Common myeloid progenitor, CD34-positive (primary cell): ENCODE measurements at regions not wholly inside any gene's neighbourhood (a gene's known extent, or its start where the extent isn't known, plus 50 kb on each side); places are given as distances from the start of the nearest gene placed in this dataset.

Experiments used
- CTCF ChIA-PET: fragments of 350-600 bp; sonication (Branson Sonifier 250); formaldehyde crosslinking; loops from one replicate; lab custom pipeline; 2021; ENCODE audit warnings: antibody characterized with exemption; lab: Charles Lee
- POLR2A ChIA-PET: fragments of 350-600 bp; sonication (Branson Sonifier 250); formaldehyde crosslinking; loops from one replicate; lab custom pipeline; 2021; ENCODE audit warnings: antibody characterized with exemption; lab: Charles Lee
- DNase-seq, 3 donors: peaks; one replicate each; pipeline versions ENCODE4 v3.0.0 to v3.0.0-alpha.2; 2013
- H3K27ac ChIP-seq, 2 experiments: 1 replicate in 1 of 2; 2 replicates in 1 of 2; pipeline ENCODE4 v1.7.0; 2013; ENCODE audit warnings: inconsistent platforms in 2 of 2, low read length in 2 of 2, mild to moderate bottlenecking in 2 of 2, low read depth in 1 of 2, moderate library complexity in 1 of 2; ENCODE audit not compliant: severe bottlenecking in 2 of 2, insufficient read depth in 1 of 2, poor library complexity in 1 of 2
- H3K27me3 ChIP-seq, 5 experiments: replicated peaks in 2 of 5; 1 replicate in 3 of 5; 2 replicates in 2 of 5; pipeline versions ENCODE4 v1.6.1 to v1.7.0; 2013; ENCODE audit warnings: low read length in 4 of 5, mild to moderate bottlenecking in 2 of 5, moderate library complexity in 2 of 5, inconsistent platforms in 1 of 5; ENCODE audit not compliant: insufficient read depth in 5 of 5, control insufficient read depth in 4 of 5
- H3K36me3 ChIP-seq, 4 experiments: 1 replicate in 2 of 4; 2 replicates in 2 of 4; pipeline versions ENCODE4 v1.6.1 to v1.7.0; 2013; ENCODE audit warnings: low read length in 3 of 4, control low read depth in 1 of 4, mild to moderate bottlenecking in 1 of 4; ENCODE audit not compliant: control insufficient read depth in 4 of 4, insufficient read depth in 4 of 4
- H3K4me1 ChIP-seq, 4 experiments: 1 replicate in 3 of 4; 2 replicates in 1 of 4; pipeline versions ENCODE4 v1.6.1 to v1.7.1; 2013; ENCODE audit warnings: low read length in 3 of 4, mild to moderate bottlenecking in 3 of 4, control low read depth in 1 of 4, inconsistent platforms in 1 of 4, moderate library complexity in 1 of 4; ENCODE audit not compliant: control insufficient read depth in 4 of 4, insufficient read depth in 4 of 4; ENCODE audit errors: control extremely low read depth in 1 of 4
- H3K4me3 ChIP-seq, 7 experiments: 1 replicate in 4 of 7; 2 replicates in 3 of 7; pipeline versions ENCODE4 v1.5.1 to v1.7.0; 2013; ENCODE audit warnings: mild to moderate bottlenecking in 7 of 7, low read length in 6 of 7, moderate library complexity in 6 of 7, inconsistent platforms in 2 of 7, low read depth in 2 of 7, control low read depth in 1 of 7; ENCODE audit not compliant: insufficient read depth in 4 of 7, control insufficient read depth in 1 of 7; ENCODE audit errors: extremely low read depth in 1 of 7
- H3K9me3 ChIP-seq, 5 experiments: 1 replicate in 4 of 5; 2 replicates in 1 of 5; pipeline versions ENCODE4 v1.6.1 to v1.7.1; 2013; ENCODE audit warnings: low read length in 4 of 5, mild to moderate bottlenecking in 2 of 5, inconsistent platforms in 1 of 5, low read depth in 1 of 5, moderate library complexity in 1 of 5; ENCODE audit not compliant: control insufficient read depth in 4 of 5, insufficient read depth in 2 of 5; ENCODE audit errors: control extremely low read depth in 1 of 5
- WGBS: methylation state at CpG from one replicate; pipeline ENCODE4 v1.1.5; 2013; ENCODE audit not compliant: insufficient coverage; 5-methylcytosine and 5-hydroxymethylcytosine counted together

- Histone ChIP-seq H3K27ac (no peak overlapping the region), H3K4me1 (no peaks in the 10 kb centered on the region), H3K4me3 (no peak overlapping the region), H3K27me3 (no peaks in the 10 kb centered on the region), H3K9me3 (peaks cover 0 to 1% (median 0%) of the 10 kb centered on the region in 5 experiments), H3K36me3 (no peaks in the 10 kb centered on the region)
- no CpG with 5 or more reads among the region's 1 CpG for WGBS
- ChIA-PET CTCF (no interaction called here), POLR2A (interaction anchor here (0.6 kb wide), 1 partner anchor 326 kb away, joined by 3 read pairs; no protein-coding TSS in a partner anchor)
- no peak for DNase-seq
Observed at GRCh38 chr10:10532236-10532635, 485.4 kb upstream of the CELF2 start.

DNA sequence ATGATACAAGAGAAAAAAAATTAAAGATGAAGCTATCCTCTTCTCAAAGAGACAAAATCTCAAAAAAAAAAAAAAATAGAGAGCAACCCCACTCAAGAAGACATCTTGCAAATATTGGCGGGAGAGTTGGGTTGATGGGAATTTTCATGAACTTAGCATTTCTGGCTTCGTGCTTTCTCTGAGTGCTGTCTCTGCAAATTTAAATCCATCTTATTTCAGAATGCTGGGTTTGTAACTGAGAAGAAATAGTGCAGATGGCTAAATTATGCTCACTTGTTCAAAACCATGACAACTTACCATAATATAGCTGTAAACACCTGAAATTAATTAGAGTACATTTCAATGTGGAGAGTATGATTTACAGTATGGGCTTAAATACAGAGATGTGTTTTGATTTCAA is 484.8 kb upstream of the CELF2 start:
- Histone ChIP-seq H3K27me3 (no peaks in the 10 kb centered on the region), H3K36me3 (no peaks in the 10 kb centered on the region), H3K4me3 (no peak overlapping the region), H3K27ac (no peak overlapping the region), H3K9me3 (peaks cover 0 to 1% (median 0%) of the 10 kb centered on the region in 5 experiments), H3K4me1 (no peaks in the 10 kb centered on the region)
- POLR2A ChIA-PET: interaction anchor here (0.6 kb wide), 1 partner anchor 326 kb away, joined by 3 read pairs; no protein-coding TSS in a partner anchor
- CTCF ChIA-PET: no interaction called here
- DNase-seq: no peak
- WGBS: no CpG with 5 or more reads among the region's 2 CpGs

GRCh38 chr10:10533437-10533836 is 484.2 kb upstream of the CELF2 start:
- Histone ChIP-seq H3K36me3 (no peaks in the 10 kb centered on the region), H3K4me1 (no peaks in the 10 kb centered on the region), H3K27me3 (no peaks in the 10 kb centered on the region), H3K27ac (no peak overlapping the region), H3K4me3 (no peak overlapping the region), H3K9me3 (peaks cover 0 to 3% (median 0%) of the 10 kb centered on the region in 5 experiments)
- ChIA-PET POLR2A (no interaction called here), CTCF (no interaction called here)
- WGBS: 97% methylated on average over 3 of the region's 3 CpGs
- no peak for DNase-seq

GRCh38 chr10:10538326-10538725 is 479.3 kb upstream of the CELF2 start:
- H3K9me3 ChIP-seq: peaks cover 0 to 3% (median 0%) of the 10 kb centered on the region in 5 experiments
- WGBS: 88% methylated on average over 1 of the region's 1 CpG
- H3K4me3 ChIP-seq: no peak overlapping the region
- H3K4me1 ChIP-seq: no peaks in the 10 kb centered on the region
- no peaks in the 10 kb centered on the region for H3K36me3 ChIP-seq
- no peak for DNase-seq
- ChIA-PET CTCF (interaction anchor here (1.2 kb wide), 1 partner anchor 10 kb away, joined by 3 read pairs; no protein-coding TSS in a partner anchor), POLR2A (no interaction called here)
- H3K27me3 ChIP-seq: no peaks in the 10 kb centered on the region
- no peak overlapping the region for H3K27ac ChIP-seq

GRCh38 chr10:10540398-10540797 is 477.3 kb upstream of the CELF2 start:
- CTCF ChIA-PET: interaction anchor here (1.2 kb wide), 1 partner anchor 22 kb away, joined by 3 read pairs; no protein-coding TSS in a partner anchor
- peaks cover 0 to 14% (median 2%) of the 10 kb centered on the region in 4 experiments for H3K4me1 ChIP-seq
- DNase-seq: no peak
- H3K27me3 ChIP-seq: no peaks in the 10 kb centered on the region
- H3K9me3 ChIP-seq: peaks cover 0 to 3% (median 0%) of the 10 kb centered on the region in 5 experiments
- no peaks in the 10 kb centered on the region for H3K36me3 ChIP-seq
- no peak overlapping the region for H3K4me3 ChIP-seq
- H3K27ac ChIP-seq: no peak overlapping the region
- POLR2A ChIA-PET: no interaction called here
- WGBS: 94% methylated on average over 3 of the region's 3 CpGs

- peaks cover 0 to 3% (median 0%) of the 10 kb centered on the region in 5 experiments for H3K9me3 ChIP-seq
- POLR2A ChIA-PET: no interaction called here
- peaks cover 0 to 14% (median 2%) of the 10 kb centered on the region in 4 experiments for H3K4me1 ChIP-seq
- no peak overlapping the region for H3K27ac ChIP-seq
- CTCF ChIA-PET: interaction anchor here (1.3 to 1.4 kb wide), 2 partner anchors 14 to 16 kb away, joined by 3 to 5 read pairs; no protein-coding TSS in a partner anchor
- 100% methylated on average over 1 of the region's 1 CpG for WGBS
- H3K27me3 ChIP-seq: no peaks in the 10 kb centered on the region
- no peak overlapping the region for H3K4me3 ChIP-seq
- H3K36me3 ChIP-seq: no peaks in the 10 kb centered on the region
- DNase-seq: no peak
Observed at GRCh38 chr10:10542477-10542876, 475.2 kb upstream of the CELF2 start.

DNA sequence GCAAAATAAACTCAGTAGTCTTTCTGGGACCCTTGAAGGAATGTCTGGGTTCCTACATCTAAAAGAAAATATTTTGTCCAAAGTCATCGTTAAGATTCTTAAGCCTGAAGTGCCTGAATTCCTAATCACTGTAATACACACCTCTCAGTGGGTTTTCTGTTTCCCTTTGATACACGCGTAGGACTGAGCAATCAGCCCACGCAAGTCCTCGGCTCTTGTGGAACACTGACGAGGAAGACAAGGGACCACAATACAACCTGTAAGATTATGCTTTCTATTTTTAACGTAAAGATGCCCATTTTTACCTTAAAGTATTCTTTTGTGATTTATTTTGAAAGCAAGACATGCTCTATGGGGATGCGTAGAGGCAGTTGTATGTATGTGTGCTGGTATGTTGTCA is 472.8 kb upstream of the CELF2 start:
- no peak overlapping the region for H3K27ac ChIP-seq
- H3K27me3 ChIP-seq: no peaks in the 10 kb centered on the region
- CTCF ChIA-PET: no interaction called here
- H3K4me3 ChIP-seq: peak overlapping the region in 1 of 7 experiments; percentile 5
- WGBS: 20% methylated on average over 1 of the region's 8 CpGs
- H3K36me3 ChIP-seq: no peaks in the 10 kb centered on the region
- H3K4me1 ChIP-seq: peaks cover 0 to 14% (median 2%) of the 10 kb centered on the region in 4 experiments
- POLR2A ChIA-PET: no interaction called here
- no peaks in the 10 kb centered on the region for H3K9me3 ChIP-seq
- peak; percentile 20 to 80 (median 50) for DNase-seq
